Psoas muscle (tissue), 7 donors: ENCODE measurements at regions not wholly inside any gene's neighbourhood (a gene's known extent, or its start where the extent isn't known, plus 50 kb on each side); places are given as distances from the start of the nearest gene placed in this dataset.

Source experiments
- ATAC-seq, 4 donors: fragments of 200-7000 bp; cut with Tn5 transposase; one replicate each; pipeline ENCODE4 v1.9.1; 2020; ENCODE audit warnings: moderate library complexity in 3 of 4, mild to moderate bottlenecking in 2 of 4
- DNase-seq, 2 donors: peaks; one replicate each; pipeline ENCODE4 v3.0.0-alpha.2; 2020
- H3K27ac ChIP-seq: fragments of 200-600 bp; one replicate; pipeline ENCODE4 v1.8.0; 2022
- H3K27me3 ChIP-seq, 3 donors: fragments of 200-600 bp in 1 of 3; one replicate each; pipeline versions ENCODE4 v1.6.1 to v1.8.0; 2013 to 2022; ENCODE audit warnings: low read length in 2 of 3, mild to moderate bottlenecking in 2 of 3, moderate library complexity in 1 of 3; ENCODE audit not compliant: insufficient read depth in 3 of 3
- H3K36me3 ChIP-seq, 2 donors: fragments of 200-600 bp in 1 of 2; one replicate each; pipeline versions ENCODE4 v1.6.1 to v1.8.0; 2013 to 2022; ENCODE audit warnings: low read depth in 1 of 2, mild to moderate bottlenecking in 1 of 2, moderate library complexity in 1 of 2; ENCODE audit not compliant: insufficient read depth in 1 of 2
- H3K4me1 ChIP-seq: fragments of 200-600 bp; one replicate; pipeline ENCODE4 v1.8.0; 2022
- H3K4me3 ChIP-seq: fragments of 200-600 bp; one replicate; pipeline ENCODE4 v1.8.0; 2022; ENCODE audit warnings: mild to moderate bottlenecking
- H3K9me3 ChIP-seq: fragments of 200-600 bp; one replicate; pipeline ENCODE4 v1.8.0; 2022
- WGBS, 3 donors: extraction: QIAGEN DNeasy Blood & Tissue Kit; methylation state at CpG; one replicate each; pipeline versions ENCODE4 v1.1.6 to v1.1.7; 2013; 5-methylcytosine and 5-hydroxymethylcytosine counted together
- intact Hi-C, 2 donors: fragments of 100-400 bp; cut with DNase I; formaldehyde crosslinking; loops; one replicate each; pipeline versions ENCODE4 v1.11.0 to v1.14.2; 2022
- TF ChIP-seq, protein P1 (sequence below): fragments of 200-600 bp; IDR thresholded peaks from one replicate; pipeline ENCODE4 v1.8.0; 2022; ENCODE audit warnings: antibody characterized with exemption
- donor health status: healthy with polysubstance abuse.
- donor health status: DM: no; HTN: no; CAD: no; lungs with moderate emphysema.
- donor health status: Bipolar disorder and iron deficiency.
- donor health status: healthy.
- donor health status: DM: yes; HTN: yes; CAD: no.
- donor health status: DM: no; HTN: no; CAD: no.
- donor health status: DM: yes; HTN: yes; CAD: no.

DNA sequence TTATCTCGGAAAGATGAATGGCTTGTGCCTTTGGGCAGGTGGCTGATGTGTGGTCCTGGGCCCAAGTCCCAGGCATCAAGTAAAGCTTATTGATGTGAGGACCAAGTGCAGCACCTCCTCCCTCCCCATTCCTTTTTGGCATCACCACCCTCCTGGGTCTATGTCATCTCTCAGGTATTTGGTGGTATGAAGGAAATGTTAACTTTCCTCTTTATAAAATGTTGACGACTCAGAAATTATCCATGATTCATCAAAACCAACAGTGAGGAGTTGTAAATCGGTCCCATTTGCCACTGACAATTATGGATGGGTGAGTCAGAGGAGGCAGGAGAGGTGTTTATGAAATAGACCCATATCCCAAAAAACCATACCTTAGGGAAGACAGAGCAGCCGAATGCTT is 229.4 kb upstream of the GATB start:
- TF ChIP-seq, protein P1, sequence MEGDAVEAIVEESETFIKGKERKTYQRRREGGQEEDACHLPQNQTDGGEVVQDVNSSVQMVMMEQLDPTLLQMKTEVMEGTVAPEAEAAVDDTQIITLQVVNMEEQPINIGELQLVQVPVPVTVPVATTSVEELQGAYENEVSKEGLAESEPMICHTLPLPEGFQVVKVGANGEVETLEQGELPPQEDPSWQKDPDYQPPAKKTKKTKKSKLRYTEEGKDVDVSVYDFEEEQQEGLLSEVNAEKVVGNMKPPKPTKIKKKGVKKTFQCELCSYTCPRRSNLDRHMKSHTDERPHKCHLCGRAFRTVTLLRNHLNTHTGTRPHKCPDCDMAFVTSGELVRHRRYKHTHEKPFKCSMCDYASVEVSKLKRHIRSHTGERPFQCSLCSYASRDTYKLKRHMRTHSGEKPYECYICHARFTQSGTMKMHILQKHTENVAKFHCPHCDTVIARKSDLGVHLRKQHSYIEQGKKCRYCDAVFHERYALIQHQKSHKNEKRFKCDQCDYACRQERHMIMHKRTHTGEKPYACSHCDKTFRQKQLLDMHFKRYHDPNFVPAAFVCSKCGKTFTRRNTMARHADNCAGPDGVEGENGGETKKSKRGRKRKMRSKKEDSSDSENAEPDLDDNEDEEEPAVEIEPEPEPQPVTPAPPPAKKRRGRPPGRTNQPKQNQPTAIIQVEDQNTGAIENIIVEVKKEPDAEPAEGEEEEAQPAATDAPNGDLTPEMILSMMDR, result no peak
- intact Hi-C loops, result no loop called here
- ATAC-seq, result no peak

DNA sequence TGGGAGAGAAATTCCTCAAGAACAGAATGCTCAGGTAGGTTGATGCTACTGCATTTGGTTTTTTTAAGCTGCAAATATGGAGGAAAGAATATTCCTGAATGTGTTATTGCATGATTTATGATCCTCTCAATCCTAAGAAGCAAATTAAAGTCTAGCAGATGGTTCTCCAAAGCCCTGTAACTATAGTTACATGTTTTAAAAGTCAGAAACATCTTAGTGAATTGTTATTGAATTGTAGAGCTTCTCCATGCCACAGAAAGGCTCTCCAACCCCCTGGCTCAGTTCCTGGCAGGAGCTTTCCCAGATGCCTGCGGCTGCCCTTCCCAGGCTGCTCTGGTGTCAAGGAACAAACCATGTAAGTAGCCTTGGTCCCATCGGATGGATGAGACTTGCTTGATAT is 227.8 kb upstream of the GATB start:
- Histone ChIP-seq H3K4me1 (no peaks in the 10 kb centered on the region), H3K4me3 (no peak overlapping the region), H3K27ac (no peak overlapping the region), H3K27me3 (no peaks in the 10 kb centered on the region), H3K36me3 (no peaks in the 10 kb centered on the region), H3K9me3 (no peaks in the 10 kb centered on the region)
- 89 to 98% (median 94%) methylated on average over 2 of the region's 2 CpGs for WGBS, 3 donors
- DNase-seq, result no peak
- intact Hi-C loops, result no loop called here
- TF ChIP-seq, protein P1, result no peak
- ATAC-seq, result no peak

More for the DNA sequence above, 229.4 kb upstream of the GATB start:
- H3K27ac ChIP-seq, result no peak overlapping the region
- no peaks in the 10 kb centered on the region for H3K9me3 ChIP-seq
- H3K4me3 ChIP-seq, result no peak overlapping the region
- H3K27me3 ChIP-seq, result no peaks in the 10 kb centered on the region
- no peaks in the 10 kb centered on the region for H3K36me3 ChIP-seq
- H3K4me1 ChIP-seq, result no peaks in the 10 kb centered on the region
- WGBS, 3 donors, result 77 to 85% (median 80%) methylated on average over 4 of the region's 4 CpGs
- DNase-seq, result no peak

DNA sequence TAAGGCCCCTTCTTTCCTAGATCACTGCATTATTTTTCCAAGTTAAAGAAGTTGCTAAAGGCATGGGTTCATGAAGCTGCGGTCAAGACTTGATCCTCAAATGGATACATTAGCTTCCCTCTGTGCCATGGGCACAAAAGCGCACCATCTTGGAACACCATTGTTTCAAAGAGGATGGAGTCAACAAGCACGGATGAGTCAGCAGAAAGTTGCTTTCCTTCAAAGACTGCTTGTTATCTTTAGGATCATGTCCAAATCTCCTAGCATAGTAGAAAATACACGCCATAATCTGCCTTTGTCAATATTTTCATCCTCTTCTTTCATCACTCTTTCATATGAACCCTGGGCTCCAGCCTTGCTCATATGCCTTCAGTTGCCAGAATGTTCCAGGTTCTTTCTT is 226.8 kb upstream of the GATB start:
- Histone ChIP-seq H3K4me1 (no peaks in the 10 kb centered on the region), H3K9me3 (no peaks in the 10 kb centered on the region), H3K27me3 (no peaks in the 10 kb centered on the region), H3K27ac (no peak overlapping the region), H3K4me3 (no peak overlapping the region), H3K36me3 (no peaks in the 10 kb centered on the region)
- 90 to 95% (median 90%) methylated on average over 4 of the region's 4 CpGs for WGBS, 3 donors
- TF ChIP-seq, protein P1, result no peak
- ATAC-seq, result no peak
- intact Hi-C loops, result no loop called here
- DNase-seq, result no peak

DNA sequence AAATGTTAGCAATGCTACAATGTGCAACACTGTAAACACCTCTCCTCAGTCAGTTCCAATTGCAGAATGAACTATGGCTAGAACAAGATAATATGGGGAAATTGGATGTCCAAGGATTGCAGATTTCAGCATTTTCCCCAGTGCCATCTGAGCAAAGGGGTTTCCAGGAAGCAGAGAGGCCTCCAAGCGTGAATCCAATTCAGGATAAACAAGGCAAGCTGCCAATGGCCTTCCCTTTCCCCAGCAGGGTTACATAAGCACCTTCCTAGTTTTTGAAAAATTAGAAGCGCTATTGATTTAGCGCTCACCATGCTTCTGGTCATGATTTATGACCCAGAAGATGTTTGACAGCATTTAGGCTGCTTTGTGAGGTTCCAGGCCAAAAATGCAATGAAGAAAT is 223.0 kb upstream of the GATB start:
- ATAC-seq, result no peak
- 54 to 65% (median 61%) methylated on average over 3 of the region's 3 CpGs for WGBS, 3 donors
- TF ChIP-seq, protein P1, result no peak
- Histone ChIP-seq H3K36me3 (no peaks in the 10 kb centered on the region), H3K4me1 (no peaks in the 10 kb centered on the region), H3K4me3 (no peak overlapping the region), H3K27me3 (no peaks in the 10 kb centered on the region), H3K9me3 (no peaks in the 10 kb centered on the region), H3K27ac (no peak overlapping the region)
- intact Hi-C loops, result no loop called here
- no peak for DNase-seq

DNA sequence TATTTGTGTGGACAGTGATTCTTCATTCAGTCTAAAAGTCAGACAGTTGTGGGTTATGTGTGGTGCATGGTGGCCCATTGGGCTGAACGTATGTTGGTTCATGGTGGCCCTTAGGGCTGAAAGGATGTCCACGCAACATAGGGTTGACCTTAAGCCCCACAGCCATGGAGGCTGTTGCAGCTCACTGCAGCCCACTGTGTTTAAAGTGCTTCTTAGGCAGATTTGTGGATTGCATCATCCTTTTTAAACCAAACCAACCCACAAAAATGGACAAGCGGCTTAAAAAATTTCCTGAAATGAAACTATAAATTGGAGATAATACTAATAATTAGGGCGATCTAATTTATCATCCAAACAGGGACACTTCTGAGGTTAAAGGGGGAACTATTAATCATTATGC is 219.0 kb upstream of the GATB start:
- no peak for ATAC-seq
- H3K9me3 ChIP-seq, result peaks cover 8% of the 10 kb centered on the region
- no peak for DNase-seq
- H3K4me3 ChIP-seq, result no peak overlapping the region
- TF ChIP-seq, protein P1, result no peak
- H3K27ac ChIP-seq, result no peak overlapping the region
- H3K27me3 ChIP-seq, result no peaks in the 10 kb centered on the region
- 91 to 92% (median 92%) methylated on average over 4 of the region's 4 CpGs for WGBS, 3 donors
- intact Hi-C loops, result no loop called here
- H3K4me1 ChIP-seq, result no peaks in the 10 kb centered on the region
- no peaks in the 10 kb centered on the region for H3K36me3 ChIP-seq
